Memory B cell (primary cell): ENCODE measurements at regions not wholly inside any gene's neighbourhood (a gene's known extent, or its start where the extent isn't known, plus 50 kb on each side); places are given as distances from the start of the nearest gene placed in this dataset.
"Not testable (repeated sequence)": the region's sequence is repeated elsewhere in the genome, so short reads cannot be mapped to it uniquely, and the experiment has no call there.

Source experiments
- ATAC-seq: fragments of 150-1000 bp; cut with Tn5 transposase; 2 replicates; pipeline ENCODE4 v1.10.0; 2021; ENCODE audit warnings: low read depth, mild to moderate bottlenecking, moderate library complexity
- DNase-seq, 2 donors: peaks; one replicate each; pipeline ENCODE4 v3.0.0; 2022; ENCODE audit warnings: low spot score in 2 of 2
- H3K27ac Mint-ChIP-seq: one replicate; pipeline ENCODE4 v1.8.0; 2022; ENCODE audit warnings: mild to moderate bottlenecking, moderate library complexity, mixed read lengths
- H3K27me3 Mint-ChIP-seq: one replicate; pipeline ENCODE4 v1.8.0; 2022; ENCODE audit warnings: mixed read lengths
- H3K36me3 Mint-ChIP-seq: one replicate; pipeline ENCODE4 v1.8.0; 2022; ENCODE audit warnings: mild to moderate bottlenecking, mixed read lengths
- H3K4me1 Mint-ChIP-seq: one replicate; pipeline ENCODE4 v1.8.0; 2022; ENCODE audit warnings: mixed read lengths
- H3K4me3 Mint-ChIP-seq: one replicate; pipeline ENCODE4 v1.8.0; 2022; ENCODE audit warnings: mild to moderate bottlenecking, moderate library complexity, mixed read lengths
- H3K9me3 Mint-ChIP-seq: one replicate; pipeline ENCODE4 v1.8.0; 2022; ENCODE audit warnings: mixed read lengths

GRCh38 chr5:1735320-1735970, 64.2 kb downstream of the MRPL36 start:
- peaks cover 4% of the 10 kb centered on the region for H3K27me3 Mint-ChIP-seq
- no peaks in the 10 kb centered on the region for H3K36me3 Mint-ChIP-seq
- no peak overlapping the region for H3K27ac Mint-ChIP-seq
- H3K9me3 Mint-ChIP-seq, result peaks cover 5% of the 10 kb centered on the region
- DNase-seq (no peak), ATAC-seq (no peak)
- H3K4me1 Mint-ChIP-seq, result no peaks in the 10 kb centered on the region
- no peak overlapping the region for H3K4me3 Mint-ChIP-seq

GRCh38 chr5:1734908-1735289, 64.7 kb downstream of the MRPL36 start:
- ATAC-seq (no peak), DNase-seq (peak in 1 of 2 donors; percentile 8)
- H3K4me1 Mint-ChIP-seq, result no peaks in the 10 kb centered on the region
- no peak overlapping the region for H3K27ac Mint-ChIP-seq
- no peak overlapping the region for H3K4me3 Mint-ChIP-seq
- H3K27me3 Mint-ChIP-seq, result peaks cover 6% of the 10 kb centered on the region
- no peaks in the 10 kb centered on the region for H3K36me3 Mint-ChIP-seq
- peaks cover 4% of the 10 kb centered on the region for H3K9me3 Mint-ChIP-seq

- Mint-ChIP-seq H3K36me3 (no peaks in the 10 kb centered on the region), H3K27ac (no peak overlapping the region), H3K27me3 (peaks cover 6% of the 10 kb centered on the region), H3K4me3 (no peak overlapping the region), H3K9me3 (peaks cover 2% of the 10 kb centered on the region), H3K4me1 (no peaks in the 10 kb centered on the region)
- ATAC-seq (no peak), DNase-seq (peak in 1 of 2 donors; percentile 8)
These were observed 65.2 kb downstream of the MRPL36 start for GRCh38 chr5:1734271-1734907.

- Mint-ChIP-seq H3K9me3 (no peaks in the 10 kb centered on the region), H3K4me3 (no peak overlapping the region), H3K36me3 (no peaks in the 10 kb centered on the region), H3K4me1 (no peaks in the 10 kb centered on the region), H3K27me3 (peaks cover 6% of the 10 kb centered on the region), H3K27ac (no peak overlapping the region)
- DNase-seq (peak in 1 of 2 donors; percentile 4), ATAC-seq (no peak)
These were observed 66.3 kb downstream of the MRPL36 start for GRCh38 chr5:1733369-1733768.

- Mint-ChIP-seq H3K4me1 (no peaks in the 10 kb centered on the region), H3K4me3 (no peak overlapping the region), H3K36me3 (no peaks in the 10 kb centered on the region), H3K27me3 (peaks cover 6% of the 10 kb centered on the region), H3K27ac (no peak overlapping the region), H3K9me3 (no peaks in the 10 kb centered on the region)
- DNase-seq, result no peak
- ATAC-seq, result no peak
These were observed 66.7 kb downstream of the MRPL36 start for GRCh38 chr5:1732945-1733344.

GRCh38 chr5:1732238-1732941, 67.2 kb downstream of the MRPL36 start:
- Mint-ChIP-seq H3K27ac (no peak overlapping the region), H3K9me3 (no peaks in the 10 kb centered on the region), H3K36me3 (no peaks in the 10 kb centered on the region), H3K4me1 (no peaks in the 10 kb centered on the region), H3K4me3 (no peak overlapping the region), H3K27me3 (peaks cover 6% of the 10 kb centered on the region)
- ATAC-seq, result no peak
- DNase-seq, result peak in 1 of 2 donors; percentile 7

GRCh38 chr5:1731855-1732237, 67.8 kb downstream of the MRPL36 start:
- H3K9me3 Mint-ChIP-seq, H3K27ac Mint-ChIP-seq: not testable (repeated sequence)

GRCh38 chr5:1731091-1731639, 68.5 kb downstream of the MRPL36 start:
- no peaks in the 10 kb centered on the region for H3K9me3 Mint-ChIP-seq
- H3K36me3 Mint-ChIP-seq, result no peaks in the 10 kb centered on the region
- no peak overlapping the region for H3K4me3 Mint-ChIP-seq
- no peaks in the 10 kb centered on the region for H3K4me1 Mint-ChIP-seq
- H3K27ac Mint-ChIP-seq, result no peak overlapping the region
- DNase-seq (peak in 1 of 2 donors; percentile 7), ATAC-seq (no peak)
- peaks cover 8% of the 10 kb centered on the region for H3K27me3 Mint-ChIP-seq

More at GRCh38 chr5:1731855-1732237, 67.8 kb downstream of the MRPL36 start:
- not testable (repeated sequence) for H3K4me3 Mint-ChIP-seq, H3K36me3 Mint-ChIP-seq, H3K27me3 Mint-ChIP-seq, H3K4me1 Mint-ChIP-seq, ATAC-seq, DNase-seq

GRCh38 chr5:1730487-1730847, 69.2 kb downstream of the MRPL36 start:
- ATAC-seq (no peak), DNase-seq (no peak)
- Mint-ChIP-seq H3K4me3 (no peak overlapping the region), H3K27ac (no peak overlapping the region), H3K4me1 (no peaks in the 10 kb centered on the region), H3K36me3 (no peaks in the 10 kb centered on the region), H3K27me3 (peaks cover 11% of the 10 kb centered on the region), H3K9me3 (no peaks in the 10 kb centered on the region)

- Mint-ChIP-seq H3K9me3 (no peaks in the 10 kb centered on the region), H3K4me3 (no peak overlapping the region), H3K36me3 (no peaks in the 10 kb centered on the region), H3K27ac (no peak overlapping the region), H3K4me1 (no peaks in the 10 kb centered on the region), H3K27me3 (peaks cover 11% of the 10 kb centered on the region)
- ATAC-seq (no peak), DNase-seq (peak in 1 of 2 donors; percentile 7)
These were observed 69.8 kb downstream of the MRPL36 start for GRCh38 chr5:1729641-1730486.

GRCh38 chr5:1728846-1729245, 70.8 kb downstream of the MRPL36 start:
- no peaks in the 10 kb centered on the region for H3K9me3 Mint-ChIP-seq
- ATAC-seq (no peak), DNase-seq (no peak)
- H3K27ac Mint-ChIP-seq, result no peak overlapping the region
- H3K4me3 Mint-ChIP-seq, result no peak overlapping the region
- H3K36me3 Mint-ChIP-seq, result no peaks in the 10 kb centered on the region
- H3K4me1 Mint-ChIP-seq, result no peaks in the 10 kb centered on the region
- peaks cover 11% of the 10 kb centered on the region for H3K27me3 Mint-ChIP-seq

GRCh38 chr5:1727571-1727970, 72.1 kb downstream of the MRPL36 start:
- H3K36me3 Mint-ChIP-seq, result no peaks in the 10 kb centered on the region
- ATAC-seq (no peak), DNase-seq (peak in 1 of 2 donors; percentile 5)
- no peak overlapping the region for H3K27ac Mint-ChIP-seq
- H3K9me3 Mint-ChIP-seq, result no peaks in the 10 kb centered on the region
- H3K27me3 Mint-ChIP-seq, result peaks cover 14% of the 10 kb centered on the region
- H3K4me1 Mint-ChIP-seq, result no peaks in the 10 kb centered on the region
- H3K4me3 Mint-ChIP-seq, result no peak overlapping the region

GRCh38 chr5:1726956-1727355, 72.7 kb downstream of the MRPL36 start:
- no peak for ATAC-seq
- Mint-ChIP-seq H3K27ac (no peak overlapping the region), H3K36me3 (no peaks in the 10 kb centered on the region), H3K4me1 (no peaks in the 10 kb centered on the region), H3K9me3 (no peaks in the 10 kb centered on the region), H3K4me3 (no peak overlapping the region), H3K27me3 (peaks cover 14% of the 10 kb centered on the region)
- peak in 1 of 2 donors; percentile 5 for DNase-seq
